Tibial nerve (tissue), 4 donors: ENCODE measurements at regions not wholly inside any gene's neighbourhood (a gene's known extent, or its start where the extent isn't known, plus 50 kb on each side); places are given as distances from the start of the nearest gene placed in this dataset.

Experiments
- DNase-seq, 2 donors: peaks; one replicate each; pipeline ENCODE4 v3.0.0-alpha.2; 2019; ENCODE audit warnings: low spot score in 2 of 2
- H3K27ac ChIP-seq, 4 donors: fragments of 200-600 bp; sonication (generic) in 3 of 4; one replicate each; pipeline ENCODE4 v1.5.1; 2017 to 2019; ENCODE audit warnings: mild to moderate bottlenecking in 1 of 4
- H3K27me3 ChIP-seq, 2 donors: fragments of 200-600 bp; sonication (generic) in 1 of 2; one replicate each; pipeline versions ENCODE4 v1.5.1 to v1.6.0; 2017 to 2019
- H3K36me3 ChIP-seq, 3 donors: fragments of 200-600 bp; sonication (generic); one replicate each; pipeline ENCODE4 v1.5.1; 2018 to 2019
- H3K4me1 ChIP-seq, 4 donors: fragments of 200-600 bp; sonication (generic) in 3 of 4; one replicate each; pipeline ENCODE4 v1.5.1; 2017 to 2019
- H3K4me3 ChIP-seq, 4 donors: fragments of 200-600 bp; sonication (generic) in 3 of 4; one replicate each; pipeline ENCODE4 v1.5.1; 2017 to 2019; ENCODE audit warnings: mild to moderate bottlenecking in 1 of 4, moderate library complexity in 1 of 4
- H3K9me3 ChIP-seq, 4 donors: fragments of 200-600 bp; sonication (generic) in 3 of 4; one replicate each; pipeline ENCODE4 v1.5.1; 2017 to 2019
- CTCF ChIP-seq, 5 experiments: fragments of 200-600 bp in 3 of 5; fragments of 450-650 bp in 2 of 5; sonication (generic) in 3 of 5; IDR thresholded peaks; one replicate each; pipeline ENCODE4 v1.5.1; 2016 to 2019; ENCODE audit warnings: antibody characterized with exemption in 5 of 5, mild to moderate bottlenecking in 3 of 5, moderate library complexity in 2 of 5
- EP300 ChIP-seq, 2 donors: sonication (generic); formaldehyde crosslinking; IDR thresholded peaks; one replicate each; pipeline ENCODE4 v1.6.1; 2017; ENCODE audit warnings: antibody characterized with exemption in 2 of 2, mild to moderate bottlenecking in 1 of 2
- POLR2A ChIP-seq, 2 donors: fragments of 450-650 bp; IDR thresholded peaks; one replicate each; pipeline ENCODE4 v1.6.1; 2017; ENCODE audit warnings: antibody characterized with exemption in 2 of 2, mild to moderate bottlenecking in 2 of 2, moderate library complexity in 2 of 2
- WGBS, 2 donors: methylation state at CpG; one replicate each; pipeline ENCODE4 v1.1.5; 2018; 5-methylcytosine and 5-hydroxymethylcytosine counted together

DNA sequence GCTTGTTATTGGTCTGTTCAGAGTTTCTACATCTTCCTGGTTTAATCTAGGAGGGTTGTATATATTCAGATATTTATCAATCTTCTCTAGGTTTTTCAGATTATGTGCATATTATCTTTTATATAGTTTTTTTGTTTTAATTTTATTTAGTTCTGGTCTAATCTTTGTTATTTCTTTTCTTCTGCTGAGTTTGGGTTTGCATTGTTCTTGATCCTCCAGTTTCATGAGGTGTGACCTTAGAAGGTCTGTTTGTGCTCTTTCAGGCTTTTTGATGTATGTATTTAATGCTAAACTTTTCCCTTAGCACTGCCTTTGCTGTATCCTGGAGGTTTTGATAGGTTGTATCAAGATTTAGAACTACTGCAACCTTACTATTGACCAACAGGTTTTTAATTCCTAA lies 117.7 kb downstream of the VPREB1 start:
- peaks cover 0 to 1% of the 10 kb centered on the region in 2 donors for H3K27me3 ChIP-seq
- H3K9me3 ChIP-seq = no peaks in the 10 kb centered on the region
- H3K36me3 ChIP-seq = no peaks in the 10 kb centered on the region
- TF ChIP-seq CTCF (IDR thresholded peaks at IDR 0.05) (no peak), POLR2A (IDR thresholded peaks at IDR 0.05) (no peak)
- no peak for DNase-seq
- H3K27ac ChIP-seq = no peak overlapping the region
- H3K4me3 ChIP-seq = no peak overlapping the region
- no peaks in the 10 kb centered on the region for H3K4me1 ChIP-seq

- Histone ChIP-seq H3K9me3 (no peaks in the 10 kb centered on the region), H3K4me3 (no peak overlapping the region), H3K27ac (no peak overlapping the region), H3K4me1 (no peaks in the 10 kb centered on the region), H3K27me3 (peaks cover 0 to 2% of the 10 kb centered on the region in 2 donors), H3K36me3 (no peaks in the 10 kb centered on the region)
- 45 to 54% methylated on average over 6 of the region's 6 CpGs for WGBS, 2 donors
- TF ChIP-seq POLR2A (IDR thresholded peaks at IDR 0.05) = no peak
- no peak for TF ChIP-seq CTCF (IDR thresholded peaks at IDR 0.05)
- TF ChIP-seq EP300 (IDR thresholded peaks at IDR 0.05) = no peak
- DNase-seq = no peak
Measured at GRCh38 chr22:22362936-22363335, 118.3 kb downstream of the VPREB1 start.

- Histone ChIP-seq H3K4me3 (no peak overlapping the region), H3K27ac (no peak overlapping the region), H3K9me3 (no peaks in the 10 kb centered on the region), H3K36me3 (no peaks in the 10 kb centered on the region), H3K27me3 (peaks cover 0 to 2% of the 10 kb centered on the region in 2 donors), H3K4me1 (no peaks in the 10 kb centered on the region)
- no peak for DNase-seq
- TF ChIP-seq EP300 (IDR thresholded peaks at IDR 0.05) (no peak), POLR2A (IDR thresholded peaks at IDR 0.05) (no peak), CTCF (IDR thresholded peaks at IDR 0.05) (no peak)
Measured at GRCh38 chr22:22364207-22364606, 119.6 kb downstream of the VPREB1 start.

DNA sequence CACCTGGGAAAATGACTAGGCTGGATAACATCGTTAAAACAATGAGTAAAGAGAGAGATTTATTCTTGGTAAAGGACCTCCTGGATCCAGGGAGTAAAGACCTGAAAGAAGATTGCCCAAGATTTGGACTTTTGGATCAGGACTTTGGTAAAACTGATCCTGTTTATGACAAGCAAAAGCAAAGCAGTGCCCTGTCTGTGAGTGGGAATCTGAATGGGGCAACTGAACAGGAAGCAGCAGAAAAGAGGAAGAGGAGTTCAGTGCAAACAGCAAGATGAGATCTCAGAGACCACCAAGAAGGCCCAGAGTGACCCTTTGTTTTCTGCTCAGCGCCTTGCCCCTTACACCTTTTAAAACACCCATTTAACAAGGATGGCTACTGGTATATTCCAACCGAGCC lies 122.0 kb downstream of the VPREB1 start:
- 56 to 61% methylated on average over 2 to 3 of the region's 3 CpGs for WGBS, 2 donors
- Histone ChIP-seq H3K4me3 (no peak overlapping the region), H3K27me3 (peaks cover 0 to 2% of the 10 kb centered on the region in 2 donors), H3K9me3 (no peaks in the 10 kb centered on the region), H3K27ac (no peak overlapping the region), H3K36me3 (no peaks in the 10 kb centered on the region), H3K4me1 (peaks cover 0 to 4% (median 0%) of the 10 kb centered on the region in 4 donors)
- no peak for DNase-seq
- TF ChIP-seq POLR2A (IDR thresholded peaks at IDR 0.05) (no peak), EP300 (IDR thresholded peaks at IDR 0.05) (no peak)

GRCh38 chr22:22368516-22368915 lies 123.9 kb downstream of the VPREB1 start:
- WGBS, 2 donors = 9 to 24% methylated on average over 2 of the region's 2 CpGs
- Histone ChIP-seq H3K27ac (no peak overlapping the region), H3K4me1 (peaks cover 0 to 4% (median 0%) of the 10 kb centered on the region in 4 donors), H3K27me3 (peaks cover 0 to 2% of the 10 kb centered on the region in 2 donors), H3K36me3 (no peaks in the 10 kb centered on the region), H3K9me3 (no peaks in the 10 kb centered on the region), H3K4me3 (no peak overlapping the region)
- TF ChIP-seq EP300 (IDR thresholded peaks at IDR 0.05) = no peak
- TF ChIP-seq POLR2A (IDR thresholded peaks at IDR 0.05) = no peak
- no peak for TF ChIP-seq CTCF (IDR thresholded peaks at IDR 0.05)
- no peak for DNase-seq
